HS-27A (cell line): ENCODE measurements at regions not wholly inside any gene's neighbourhood (a gene's known extent, or its start where the extent isn't known, plus 50 kb on each side); places are given as distances from the start of the nearest gene placed in this dataset.
"Not testable (repeated sequence)": the region's sequence is repeated elsewhere in the genome, so short reads cannot be mapped to it uniquely, and the experiment has no call there.

Experiments used
- DNase-seq: peaks from one replicate; pipeline ENCODE4 v3.0.0-alpha.2; 2012; ENCODE audit warnings: low read depth, missing footprints

DNA sequence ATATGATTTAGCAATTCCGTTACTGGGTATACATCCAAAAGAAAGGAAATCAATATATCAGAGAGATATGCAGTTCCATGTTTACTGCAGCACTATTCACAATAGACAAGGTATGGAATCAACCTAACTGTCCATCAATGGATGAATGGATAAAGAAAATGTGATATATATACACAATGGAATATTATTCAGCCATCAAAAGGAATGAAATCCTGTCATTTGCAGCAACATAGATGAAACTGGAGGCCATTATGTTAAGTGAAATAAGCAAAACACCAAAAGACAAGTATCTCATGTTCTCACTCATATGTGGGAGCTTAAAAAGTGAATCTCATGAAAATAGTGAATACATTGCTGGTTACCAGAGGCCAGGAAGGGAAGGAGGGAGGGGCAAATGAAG is 390.8 kb downstream of the ZFHX3 start:
- DNase-seq: no peak

DNA sequence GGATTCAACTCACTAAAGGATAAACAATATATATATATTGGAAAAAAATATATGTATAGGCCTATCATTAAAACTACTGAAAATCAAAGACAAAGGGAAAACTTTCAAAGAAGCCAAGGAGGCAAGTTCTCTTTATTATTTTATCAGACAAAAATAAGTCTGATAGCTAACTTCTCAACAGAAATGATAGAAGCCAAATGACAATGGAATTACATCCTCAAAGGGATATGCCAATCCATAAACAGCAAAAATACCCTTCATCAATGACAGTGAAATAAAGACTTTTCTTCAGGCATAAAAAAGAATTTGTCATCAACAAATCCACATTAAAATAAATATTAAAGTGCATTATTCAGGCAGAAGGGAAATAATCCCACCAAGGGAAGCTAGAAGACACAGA is 393.4 kb downstream of the ZFHX3 start:
- no peak for DNase-seq

DNA sequence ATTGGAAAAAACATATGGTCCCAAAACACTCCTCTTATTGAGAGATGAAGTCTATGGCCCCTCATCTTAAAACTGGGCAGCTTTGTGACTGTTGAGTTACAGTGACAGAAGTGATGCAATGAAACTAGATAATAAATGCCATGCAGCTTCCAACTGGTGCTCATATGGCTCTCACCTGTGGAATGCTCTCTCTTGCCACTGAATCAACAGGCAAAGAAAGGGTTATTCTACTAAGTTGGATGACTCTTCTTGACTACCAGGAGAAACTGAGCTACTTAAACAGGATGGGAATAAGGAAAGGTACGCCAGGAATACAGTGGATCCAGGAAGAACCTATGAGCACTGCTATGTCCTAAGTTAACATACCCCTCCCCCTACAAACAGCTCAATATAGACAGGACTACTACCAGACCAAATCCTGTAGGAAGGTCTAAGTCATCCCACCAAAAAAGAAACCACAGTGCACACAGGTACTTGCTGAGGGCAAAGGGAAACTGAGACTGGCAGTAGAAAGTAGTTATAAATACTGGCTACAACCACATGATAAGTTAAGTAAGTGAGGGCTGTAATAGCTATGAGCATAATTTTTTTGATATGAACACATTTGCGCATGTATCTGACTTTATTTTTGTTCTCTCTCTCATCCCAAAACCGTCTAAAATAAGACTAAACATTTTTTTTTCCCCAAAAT is 398.5 kb downstream of the ZFHX3 start:
- no peak for DNase-seq

DNA sequence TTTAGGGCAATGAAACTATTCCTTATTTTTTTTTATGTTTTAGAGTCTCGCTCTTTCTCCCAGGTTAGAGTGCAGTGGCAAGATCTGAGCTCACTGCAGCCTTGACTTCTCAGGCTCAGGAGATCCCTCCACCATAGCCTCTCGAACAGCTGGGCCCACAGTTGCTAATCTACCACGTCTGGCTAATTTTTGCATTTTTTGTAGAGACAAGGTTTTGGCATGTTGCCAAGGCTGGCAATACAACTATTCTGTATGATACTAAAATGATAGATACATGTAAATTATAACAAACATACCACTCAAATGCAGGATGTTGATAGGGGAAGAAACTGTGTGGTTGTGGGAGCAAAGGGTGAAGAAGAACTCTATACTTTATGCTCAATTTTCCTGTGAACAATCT is 401.3 kb downstream of the ZFHX3 start:
- DNase-seq: no peak

DNA sequence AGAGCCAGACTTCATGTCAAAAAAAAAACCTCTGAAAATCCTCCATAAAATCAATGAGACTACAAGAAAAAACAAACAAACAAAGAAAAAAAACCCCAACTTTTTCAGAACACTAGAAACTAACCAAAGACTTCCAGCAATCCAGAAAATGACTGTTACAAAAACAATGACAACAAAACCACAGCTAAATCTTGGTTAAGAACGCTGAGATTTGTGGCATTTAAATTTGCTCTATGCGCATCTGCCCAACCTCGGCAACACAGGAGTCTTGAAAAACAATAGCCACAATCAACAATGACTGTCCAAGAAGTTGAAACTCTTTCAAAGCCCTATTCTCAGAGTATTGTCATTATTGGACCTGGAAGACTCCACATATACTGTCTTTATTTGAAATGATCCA is 402.4 kb downstream of the ZFHX3 start:
- no peak for DNase-seq

DNA sequence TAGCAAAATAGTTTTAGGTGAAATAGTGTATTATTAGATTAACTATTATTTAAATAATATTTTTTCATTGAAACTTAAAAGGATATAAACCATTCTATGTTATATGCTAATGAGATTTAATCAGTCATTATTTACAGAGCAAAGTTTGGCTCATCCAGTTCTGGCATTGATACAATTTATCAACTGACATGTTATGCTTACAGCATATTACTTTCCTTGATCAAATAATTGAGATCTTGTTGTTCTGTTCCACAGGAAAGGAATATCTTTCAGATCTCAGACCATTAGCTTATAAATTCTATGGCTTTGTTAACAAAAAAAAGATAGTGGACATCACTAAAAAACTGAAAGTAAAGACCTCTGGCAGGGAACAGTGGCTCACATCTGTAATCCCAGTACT is 403.0 kb downstream of the ZFHX3 start:
- no peak for DNase-seq

DNA sequence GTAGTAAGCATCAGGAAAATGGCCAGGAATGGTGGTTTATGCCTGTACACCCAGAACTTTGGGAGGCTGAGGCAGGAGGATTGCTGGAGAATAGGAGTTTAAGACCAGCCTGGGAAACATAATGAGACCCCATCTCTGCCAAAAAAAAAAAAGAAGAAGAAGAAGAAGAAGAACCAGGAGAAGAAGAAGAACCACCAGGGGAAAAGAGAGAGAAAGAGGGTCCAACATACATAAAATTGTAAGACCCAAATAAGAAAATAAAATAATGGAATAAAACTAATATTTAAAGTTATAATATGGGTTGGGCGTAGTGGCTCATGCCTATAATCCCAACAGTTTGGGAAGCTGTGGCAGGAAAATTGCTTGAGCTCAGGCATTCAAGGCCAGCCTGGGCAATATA is 408.4 kb downstream of the ZFHX3 start:
- no peak for DNase-seq

DNA sequence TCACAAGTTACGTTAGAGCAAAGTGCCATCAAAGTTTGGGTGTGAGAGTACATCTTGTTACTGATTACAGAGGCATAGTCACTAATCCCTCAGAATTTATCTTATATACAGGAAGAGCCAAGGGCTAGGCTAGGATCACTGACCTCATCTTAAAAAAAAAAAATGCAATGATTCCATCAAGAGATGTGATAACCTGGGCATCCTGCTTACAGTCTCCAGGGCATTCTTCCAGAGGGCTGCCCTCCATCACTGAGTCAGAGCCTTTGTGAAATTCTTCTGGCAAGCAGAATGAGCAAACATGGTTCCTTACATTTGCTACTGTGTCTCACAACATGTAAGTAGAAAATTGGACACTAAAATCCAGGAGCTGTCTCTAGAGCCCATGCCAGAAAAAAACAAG is 410.6 kb downstream of the ZFHX3 start:
- peak; percentile 51 for DNase-seq

DNA sequence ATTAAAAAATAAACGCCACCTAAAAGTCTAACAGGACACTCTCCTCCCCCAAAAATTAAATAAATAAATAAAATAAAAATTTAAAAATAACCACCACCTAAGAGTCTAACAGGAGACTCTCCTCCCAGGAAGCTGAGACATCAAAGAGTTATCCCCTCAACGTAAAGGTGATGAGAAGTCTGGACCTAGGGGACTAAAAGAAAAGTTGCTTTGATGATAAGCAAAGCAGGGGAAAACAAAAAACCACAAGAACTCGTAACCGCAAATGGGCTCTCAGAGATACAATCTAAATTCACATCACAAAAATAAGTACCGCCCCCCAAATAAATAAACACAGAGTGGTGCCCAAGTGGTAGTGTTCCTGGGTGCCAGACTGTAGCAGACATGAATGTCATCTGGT is 412.2 kb downstream of the ZFHX3 start:
- DNase-seq: no peak

DNA sequence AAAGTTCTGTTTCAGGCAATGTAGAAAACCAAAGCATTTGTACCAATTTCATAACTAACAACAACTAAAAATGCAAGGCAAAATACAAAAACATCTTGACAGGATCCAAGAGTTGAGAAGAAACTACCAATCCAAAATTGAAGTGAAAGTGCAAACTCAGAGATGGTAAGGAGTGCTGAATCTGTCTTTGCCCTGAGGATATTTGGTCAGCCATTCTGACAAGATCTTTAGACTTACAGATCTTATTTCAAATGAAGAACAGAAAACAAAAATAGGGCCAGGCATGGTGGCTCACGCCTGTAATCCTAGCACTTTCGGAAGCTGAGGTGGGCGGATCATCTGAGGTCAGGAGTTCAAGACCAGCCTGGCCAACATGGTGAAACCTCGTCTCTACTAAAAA is 412.8 kb downstream of the ZFHX3 start:
- no peak for DNase-seq

DNA sequence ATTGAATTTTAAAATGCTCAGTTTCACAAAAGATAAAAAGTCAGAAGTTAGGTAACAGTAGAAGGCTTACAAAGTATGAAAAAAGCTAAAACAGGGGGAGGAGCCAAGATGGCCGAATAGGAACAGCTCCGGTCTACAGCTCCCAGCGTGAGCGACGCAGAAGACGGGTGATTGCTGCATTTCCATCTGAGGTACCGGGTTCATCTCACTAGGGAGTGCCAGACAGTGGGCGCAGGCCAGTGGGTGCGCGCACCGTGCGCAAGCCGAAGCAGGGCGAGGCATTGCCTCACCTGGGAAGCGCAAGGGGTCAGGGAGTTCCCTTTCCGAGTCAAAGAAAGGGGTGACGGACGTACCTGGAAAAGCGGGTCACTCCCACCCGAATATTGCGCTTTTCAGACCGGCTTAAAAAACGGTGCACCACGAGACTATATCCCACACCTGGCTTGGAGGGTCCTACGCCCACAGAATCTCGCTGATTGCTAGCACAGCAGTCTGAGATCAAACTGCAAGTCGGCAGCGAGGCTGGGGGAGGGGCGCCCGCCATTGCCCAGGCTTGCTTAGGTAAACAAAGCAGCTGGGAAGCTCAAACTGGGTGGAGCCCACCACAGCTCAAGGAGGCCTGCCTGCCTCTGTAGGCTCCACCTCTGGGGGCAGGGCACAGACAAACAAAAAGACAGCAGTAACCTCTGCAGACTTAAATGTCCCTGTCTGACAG is 420.6 kb downstream of the ZFHX3 start:
- DNase-seq: not testable (repeated sequence)

DNA sequence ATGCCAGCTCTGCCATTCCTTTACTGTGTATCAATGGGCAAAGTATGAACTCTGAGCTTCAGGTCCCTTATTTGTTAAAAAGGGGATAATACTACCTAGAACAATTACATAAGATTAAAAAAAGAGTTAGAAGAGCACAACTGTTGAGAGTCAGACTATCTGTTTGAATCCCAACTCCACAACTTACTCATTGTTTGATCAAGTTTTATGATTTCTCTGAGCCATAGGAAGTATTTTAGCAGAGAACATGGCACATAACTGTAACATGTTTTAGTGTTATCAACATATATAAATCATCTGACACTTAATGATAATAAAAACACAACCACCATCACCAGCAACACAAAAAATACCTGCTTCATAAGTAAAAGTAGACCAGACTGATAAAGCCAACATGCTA is 421.3 kb downstream of the ZFHX3 start:
- DNase-seq: no peak

DNA sequence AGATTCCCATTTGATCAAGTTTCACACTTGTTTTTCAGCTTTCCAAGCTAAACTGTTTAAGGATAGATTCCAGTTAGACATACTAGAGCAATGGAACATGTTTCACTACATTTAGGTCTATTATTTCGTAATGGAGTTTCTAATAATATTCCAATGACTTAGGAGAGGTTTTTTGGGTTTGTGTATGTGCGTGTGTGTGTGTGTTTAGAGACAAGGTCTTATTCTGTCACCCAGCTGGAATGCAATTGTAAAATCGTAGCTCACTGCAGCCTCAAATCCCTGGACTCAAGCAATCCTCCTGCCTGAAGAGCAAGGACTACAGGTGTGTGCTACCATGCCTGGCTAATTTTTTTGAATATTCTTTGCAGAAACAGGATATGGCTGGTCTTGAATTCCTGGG is 426.3 kb downstream of the ZFHX3 start:
- no peak for DNase-seq

DNA sequence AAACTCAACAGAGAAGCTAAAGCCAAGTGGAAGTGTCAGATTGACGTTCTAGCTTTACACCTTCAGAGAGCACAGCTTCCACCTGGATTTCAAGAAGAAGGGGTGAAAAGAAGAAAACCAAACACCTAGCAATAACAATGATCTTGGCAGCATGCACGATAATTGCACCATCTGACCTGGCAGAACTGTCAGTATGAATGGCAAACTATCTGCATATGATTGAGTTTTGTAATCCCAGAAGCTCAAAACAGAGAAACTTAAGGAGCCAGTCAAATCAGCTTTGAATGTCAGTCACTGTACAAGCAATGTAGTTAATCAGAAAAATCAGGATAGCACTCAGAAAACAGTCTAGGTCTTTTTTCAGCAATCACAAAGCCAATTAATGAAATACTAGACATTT is 427.1 kb downstream of the ZFHX3 start:
- no peak for DNase-seq

DNA sequence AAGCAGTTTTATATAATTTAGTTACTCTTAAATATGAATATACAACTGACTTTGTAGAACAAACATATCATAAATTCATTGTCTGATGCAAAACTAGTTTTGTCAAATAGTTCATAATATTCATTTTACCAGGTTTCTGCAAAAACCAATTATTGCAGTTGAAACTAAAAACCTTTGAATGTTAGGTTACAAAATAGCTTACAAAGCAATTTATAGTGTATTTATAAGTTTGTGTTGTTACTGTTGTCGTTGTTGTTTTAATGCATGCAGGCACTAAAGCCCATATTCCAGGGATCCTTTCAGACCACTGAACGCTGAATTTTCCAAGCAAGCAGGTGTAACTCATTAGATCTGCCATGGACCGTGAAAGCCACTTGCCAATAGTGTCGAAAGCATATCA is 427.6 kb downstream of the ZFHX3 start:
- DNase-seq: no peak

DNA sequence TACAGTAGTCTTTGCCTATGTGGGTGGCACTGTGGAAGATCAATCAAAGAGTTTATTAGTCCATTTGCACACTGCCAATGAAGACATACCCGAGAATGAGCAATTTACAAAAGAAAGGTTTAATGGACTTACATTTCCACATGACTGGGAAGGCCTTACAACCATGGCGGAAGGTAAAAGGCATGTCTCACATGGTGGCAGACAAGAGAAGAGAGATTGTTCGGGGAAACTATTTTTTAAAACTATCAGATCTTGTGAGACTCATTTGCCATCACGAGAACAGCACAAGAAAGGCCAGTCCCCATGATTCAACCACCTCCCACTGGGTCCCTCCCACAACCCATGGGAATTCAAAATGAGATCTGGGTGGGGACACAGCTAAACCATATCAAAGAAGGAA is 432.1 kb downstream of the ZFHX3 start:
- no peak for DNase-seq

DNA sequence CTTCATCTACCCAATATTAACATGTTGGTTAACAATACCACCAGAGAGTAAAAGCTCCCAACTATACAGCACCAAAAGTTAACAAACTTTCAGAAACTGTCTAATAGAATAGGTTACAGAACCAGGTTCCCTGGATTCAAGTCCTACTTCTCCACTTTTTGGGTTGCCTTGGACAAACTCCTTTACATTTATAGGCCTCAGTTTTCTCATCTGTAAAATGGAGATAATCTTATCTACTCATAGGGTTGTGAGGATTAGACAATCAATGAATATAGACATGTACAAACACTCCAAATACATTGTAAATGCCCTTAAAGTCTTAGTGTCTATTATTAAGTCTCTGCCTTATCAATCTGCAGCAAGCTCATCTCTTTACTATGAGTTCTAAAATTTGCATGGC is 435.2 kb downstream of the ZFHX3 start:
- DNase-seq: no peak

DNA sequence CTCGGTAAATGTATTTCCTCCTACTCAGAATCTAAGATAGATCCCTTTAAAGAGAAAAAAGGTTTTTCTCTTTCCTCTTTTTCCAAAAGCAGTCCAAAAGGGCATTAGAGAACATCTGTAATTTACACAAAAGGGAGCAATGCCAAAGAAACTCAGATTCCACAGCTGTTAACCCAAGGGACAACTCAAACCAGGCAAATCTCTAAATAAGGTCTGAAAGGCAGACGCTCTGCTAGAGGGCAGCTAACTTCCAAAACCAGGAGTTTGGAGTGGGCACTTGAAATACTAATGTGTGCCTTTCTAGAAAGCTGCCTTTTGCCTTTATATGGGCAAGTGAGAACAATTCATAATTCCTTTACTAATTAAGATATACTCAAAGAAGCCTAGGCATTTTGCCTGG is 435.7 kb downstream of the ZFHX3 start:
- no peak for DNase-seq

DNA sequence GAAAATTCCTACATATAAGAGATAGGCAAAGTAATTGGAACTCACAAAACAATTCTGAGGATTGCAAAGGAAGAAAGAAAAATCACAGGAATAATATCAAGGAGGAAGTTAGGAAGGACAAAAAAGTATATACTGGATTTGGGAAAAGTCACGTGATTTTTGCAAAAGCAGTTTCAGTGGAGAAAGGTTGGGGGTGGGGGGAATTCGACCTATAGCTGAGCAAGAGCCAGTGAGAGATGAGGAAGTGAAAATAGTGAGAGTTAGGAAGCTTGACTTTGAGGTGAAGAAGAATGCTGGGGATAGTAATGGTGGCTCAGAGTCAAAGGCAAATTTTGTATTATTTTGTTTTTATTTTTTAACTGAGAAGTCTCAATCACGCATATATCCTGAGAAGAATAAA is 438.0 kb upstream of the PMFBP1 start:
- no peak for DNase-seq

DNA sequence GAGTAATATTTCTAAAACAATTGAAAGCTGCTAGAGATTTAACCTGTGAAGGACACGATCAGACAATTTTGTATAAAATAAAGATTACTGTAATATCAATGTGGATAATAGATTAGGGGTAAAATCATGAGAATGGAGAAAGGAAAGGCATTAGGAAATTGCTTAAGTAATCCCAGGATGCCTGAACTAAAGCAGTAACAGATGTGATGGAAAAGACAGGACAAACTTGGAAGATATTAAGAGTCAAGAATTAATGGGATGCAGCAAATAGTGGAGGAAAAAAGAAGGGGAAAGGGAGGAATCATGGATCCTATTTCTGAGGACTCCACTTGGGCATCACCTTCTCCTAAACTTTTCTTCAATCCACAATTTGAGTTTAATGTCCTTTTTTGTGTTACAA is 437.1 kb upstream of the PMFBP1 start:
- DNase-seq: no peak

DNA sequence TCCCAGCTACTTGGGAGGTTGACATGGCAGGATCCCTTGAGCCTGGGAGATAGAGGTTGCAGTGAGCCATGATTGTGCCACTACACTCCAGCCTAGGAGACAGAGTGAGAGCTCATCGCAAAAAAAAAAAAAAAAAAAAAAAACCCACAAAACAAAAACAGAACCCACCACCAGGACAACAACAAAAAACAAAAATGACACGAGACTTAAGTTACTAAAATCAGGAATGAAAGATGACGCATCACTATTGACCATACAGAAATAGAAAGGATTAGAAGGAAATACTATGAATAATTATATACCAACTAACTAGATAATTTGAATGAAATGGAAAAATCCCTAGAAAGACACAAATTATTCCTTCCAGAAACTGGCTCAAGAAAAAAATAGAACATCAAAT is 432.4 kb upstream of the PMFBP1 start:
- DNase-seq: no peak

DNA sequence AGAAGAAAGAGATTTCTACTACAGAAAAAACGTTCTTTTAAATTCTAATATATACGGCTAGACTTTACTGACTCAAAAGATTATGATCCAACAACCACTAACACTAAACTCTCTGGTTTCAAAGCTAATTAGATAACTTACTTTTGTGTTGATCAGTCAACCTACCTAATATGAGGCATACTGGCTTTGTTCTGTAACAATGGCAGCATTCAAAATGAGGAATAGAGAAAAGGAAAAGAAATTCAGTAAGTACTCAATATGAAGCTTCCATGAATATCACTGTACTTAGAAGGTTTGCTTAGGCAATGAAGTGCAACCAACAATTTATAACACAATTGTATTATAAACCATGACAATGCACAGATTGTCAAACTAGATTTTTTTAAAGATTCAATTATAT is 430.5 kb upstream of the PMFBP1 start:
- no peak for DNase-seq

DNA sequence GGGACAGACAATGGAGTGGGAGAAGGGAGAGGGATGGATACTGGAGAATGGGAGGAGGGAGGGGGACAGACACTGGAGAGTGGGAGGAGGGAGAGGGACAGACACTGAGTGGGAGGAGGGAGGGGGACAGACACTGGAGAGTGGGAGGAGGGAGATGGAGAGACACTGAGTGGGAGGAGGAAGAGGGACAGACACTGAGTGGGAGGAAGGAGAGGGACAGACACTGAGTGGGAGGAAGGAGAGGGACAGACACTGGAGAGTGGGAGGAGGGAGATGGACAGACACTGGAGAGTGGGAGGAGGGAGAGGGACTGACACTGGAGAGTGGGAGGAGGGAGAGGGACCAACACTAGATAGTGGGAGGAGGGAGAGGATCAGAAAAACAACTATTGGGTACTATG is 426.7 kb upstream of the PMFBP1 start:
- DNase-seq: no peak

DNA sequence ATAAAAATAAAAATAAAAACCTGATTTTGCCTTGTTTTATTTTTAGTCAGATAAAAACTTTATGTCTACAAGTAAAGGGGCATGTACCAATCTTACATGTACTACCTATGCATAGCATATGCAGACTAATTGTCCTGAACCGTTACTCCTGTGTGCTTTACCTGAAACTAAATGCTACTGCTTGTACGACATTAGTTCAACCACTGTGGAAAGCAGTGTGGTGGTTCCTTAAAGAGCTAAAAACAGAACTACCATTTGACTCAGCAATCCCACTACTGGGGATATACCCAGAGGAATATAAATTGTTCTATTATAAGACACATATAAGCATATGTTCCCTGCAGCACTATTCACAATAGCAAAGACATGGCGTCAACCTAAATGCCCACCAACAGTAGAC is 426.0 kb upstream of the PMFBP1 start:
- DNase-seq: no peak
